DMS114 treated with DMSO at 0.1 percent for 48 hours (cell line): ENCODE measurements at regions not wholly inside any gene's neighbourhood (a gene's known extent, or its start where the extent isn't known, plus 50 kb on each side); places are given as distances from the start of the nearest gene placed in this dataset.
"Not testable (repeated sequence)": the region's sequence is repeated elsewhere in the genome, so short reads cannot be mapped to it uniquely, and the experiment has no call there.

ENCODE experiments used
- DNase-seq: peaks from one replicate; lab custom pipeline; 2025; ENCODE audit not compliant: unreplicated experiment; lab: John Stamatoyannopoulos, UW

DNA sequence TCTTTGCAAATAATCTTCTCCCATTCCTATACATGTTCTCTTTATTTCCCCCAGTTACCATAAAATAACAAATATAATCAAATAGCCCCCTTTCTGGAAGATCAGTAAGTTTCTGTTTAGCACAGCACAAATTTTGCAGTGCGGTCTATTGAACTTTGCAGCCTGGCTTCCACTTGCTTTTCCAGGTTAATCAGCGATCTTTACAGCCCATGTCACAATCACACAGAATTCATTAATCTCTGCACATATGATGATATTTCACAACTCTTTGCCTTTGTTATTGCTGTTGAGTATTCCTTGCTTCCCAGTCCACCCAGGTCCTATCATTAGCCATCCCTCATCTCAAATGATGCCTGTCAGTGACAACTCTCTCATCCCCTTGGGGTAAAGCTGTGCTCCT, 2358.0 kb downstream of the PCDH7 start:
- no peak for DNase-seq

DNA sequence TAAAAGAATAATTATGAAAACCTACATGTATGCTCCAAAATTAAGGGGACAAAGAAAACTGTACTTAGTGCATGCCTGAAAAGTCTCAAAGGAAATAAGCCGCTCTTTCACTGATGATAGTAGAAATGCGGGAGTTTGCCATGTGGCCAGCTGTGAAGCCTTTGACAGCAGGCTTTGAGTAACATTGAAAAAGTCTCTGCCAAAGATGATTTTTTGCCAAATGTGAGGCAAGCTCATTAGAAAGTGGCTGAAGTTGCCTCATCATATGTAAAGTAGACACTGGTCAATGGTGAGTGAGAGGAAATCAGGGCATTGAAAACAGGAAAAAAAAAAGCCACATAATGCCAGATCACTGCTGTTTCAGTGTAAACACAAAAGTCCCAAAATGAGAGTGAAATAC, 2360.1 kb downstream of the PCDH7 start:
- DNase-seq = no peak

DNA sequence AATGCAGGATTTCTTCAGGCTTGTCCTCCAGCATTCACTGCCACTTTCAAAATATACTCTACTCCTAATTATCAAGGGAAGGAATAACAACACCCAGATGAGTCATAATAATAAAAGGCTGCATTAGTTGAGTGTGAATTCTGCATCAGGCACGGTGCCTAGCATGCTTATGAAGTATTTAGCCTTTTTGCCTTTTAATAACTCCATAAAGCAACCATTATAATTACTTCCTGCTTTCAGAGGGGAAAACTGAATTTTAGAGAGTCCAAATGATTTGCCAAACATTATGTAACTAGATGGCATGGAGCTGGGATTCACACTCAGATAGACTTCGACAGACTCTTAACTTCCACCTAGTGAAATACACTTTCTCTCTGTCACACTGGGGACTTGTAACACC, 2365.5 kb downstream of the PCDH7 start:
- no peak for DNase-seq

DNA sequence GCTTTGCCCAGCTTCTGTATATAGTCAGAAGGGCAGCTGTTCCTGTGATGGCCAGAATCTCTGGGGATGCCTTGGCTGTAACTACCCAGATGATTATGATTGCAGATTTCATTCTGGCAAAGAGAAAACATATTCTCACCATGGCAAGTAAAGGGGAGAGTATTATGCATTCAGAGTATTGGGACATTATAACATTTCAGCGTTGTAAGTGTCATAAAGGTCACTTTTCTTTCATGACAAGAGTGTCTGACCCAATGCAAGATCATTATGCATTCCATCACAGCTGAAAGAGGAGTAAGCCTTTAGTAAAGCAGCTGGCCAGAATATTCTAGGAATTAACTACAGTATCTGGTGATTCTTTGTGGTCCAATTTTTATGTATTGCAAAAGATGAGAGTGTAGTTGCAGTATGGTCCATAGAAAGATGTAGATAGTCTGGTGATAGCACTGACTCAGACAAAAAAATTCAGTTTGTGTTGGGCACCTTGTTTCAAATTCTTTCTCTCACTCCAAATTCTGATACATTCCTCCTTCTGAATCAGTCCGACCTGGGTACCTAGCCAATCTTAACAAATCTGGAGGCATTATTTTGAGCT, 2366.3 kb downstream of the PCDH7 start:
- DNase-seq = no peak

DNA sequence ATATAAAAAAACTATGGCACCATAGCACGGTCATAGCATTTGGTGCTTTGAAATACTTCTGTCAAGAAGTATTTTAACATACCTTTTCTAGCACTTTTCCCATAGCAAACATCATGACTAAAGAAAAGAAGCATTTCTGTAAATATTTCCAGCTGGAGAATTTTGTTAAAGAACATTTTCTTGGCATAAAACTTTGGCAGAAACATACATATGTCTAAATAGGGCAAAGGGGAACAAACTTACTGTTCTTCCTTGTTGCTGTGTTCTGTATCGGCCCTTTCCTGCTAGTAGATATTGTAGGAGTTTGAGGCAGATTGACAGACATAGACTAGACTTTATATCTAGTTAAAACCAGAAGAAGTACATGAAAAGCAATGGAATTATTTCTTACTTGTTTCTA, 2368.5 kb downstream of the PCDH7 start:
- no peak for DNase-seq

DNA sequence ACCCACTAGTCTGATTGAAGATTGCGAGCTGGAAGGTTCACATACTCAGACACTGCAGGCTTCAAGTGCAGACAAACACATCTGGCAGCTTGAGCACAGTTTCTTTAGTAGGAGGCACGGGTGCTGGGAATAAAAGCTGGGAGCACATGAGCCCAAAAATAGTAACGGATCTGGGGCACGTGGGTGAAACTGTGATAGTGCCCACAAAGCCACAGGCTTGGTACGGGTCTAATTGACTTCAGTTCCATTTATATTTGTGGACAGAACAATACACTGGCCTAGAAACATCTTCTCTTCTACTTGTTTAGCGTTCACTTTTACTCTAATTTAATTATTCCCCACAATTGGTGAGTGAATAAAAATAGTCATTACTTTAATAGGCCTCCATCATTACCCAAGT, 2370.7 kb downstream of the PCDH7 start:
- DNase-seq = no peak

DNA sequence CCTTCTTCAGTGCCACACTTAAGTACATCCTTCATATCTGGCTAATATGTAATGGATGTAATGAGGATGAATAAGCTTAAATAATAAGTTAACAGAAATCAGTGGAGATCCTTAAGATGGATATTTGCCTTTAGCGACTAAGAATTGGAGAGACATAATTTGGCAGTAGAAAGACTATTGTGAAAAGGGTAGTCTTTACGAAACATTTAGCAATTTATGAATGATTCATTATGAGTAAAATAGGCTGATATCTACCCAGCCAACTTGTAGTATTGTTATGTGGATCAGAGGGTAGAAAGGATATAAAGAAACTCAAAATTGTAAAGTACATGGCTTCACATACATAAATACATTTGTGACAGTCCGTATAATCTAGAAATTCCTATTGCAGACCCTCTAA, 2371.8 kb downstream of the PCDH7 start:
- no peak for DNase-seq

DNA sequence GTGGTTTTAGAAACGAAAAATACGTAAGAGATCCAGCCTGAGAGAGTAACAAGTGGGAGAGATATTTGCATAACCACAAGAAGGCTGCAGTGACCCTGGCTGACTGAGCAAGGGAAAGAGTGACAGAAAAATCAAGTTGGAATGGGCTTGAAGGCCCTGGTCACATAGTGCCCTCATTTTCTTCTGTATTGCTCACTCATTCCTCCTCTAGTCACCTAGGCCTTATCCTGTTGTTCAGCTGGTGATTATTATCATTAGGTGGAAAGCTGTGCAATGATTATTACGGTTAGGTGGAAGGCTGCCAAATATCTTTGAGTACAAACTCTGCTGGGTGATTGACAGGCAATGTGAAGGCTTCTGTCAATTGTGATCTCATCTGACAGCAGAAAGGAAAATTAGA, 2384.1 kb downstream of the PCDH7 start:
- no peak for DNase-seq

DNA sequence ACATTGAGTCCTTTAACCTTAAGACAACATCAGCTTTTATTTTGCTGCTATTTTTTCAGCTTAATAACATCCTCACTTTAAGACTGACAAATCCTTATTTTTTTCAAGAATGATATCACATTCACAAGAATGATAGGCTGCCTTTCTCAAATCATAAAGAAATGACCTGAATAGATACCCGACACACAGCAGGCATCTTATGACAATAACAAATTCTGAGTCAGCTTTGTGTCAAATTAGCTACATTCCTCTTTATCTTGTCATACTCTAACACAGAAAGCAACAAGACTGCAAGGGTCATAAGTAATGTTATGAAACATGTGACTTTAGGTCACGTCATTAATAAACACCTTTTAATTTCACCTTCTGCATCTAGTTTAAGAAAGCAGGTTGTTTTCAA, 2387.6 kb downstream of the PCDH7 start:
- no peak for DNase-seq

DNA sequence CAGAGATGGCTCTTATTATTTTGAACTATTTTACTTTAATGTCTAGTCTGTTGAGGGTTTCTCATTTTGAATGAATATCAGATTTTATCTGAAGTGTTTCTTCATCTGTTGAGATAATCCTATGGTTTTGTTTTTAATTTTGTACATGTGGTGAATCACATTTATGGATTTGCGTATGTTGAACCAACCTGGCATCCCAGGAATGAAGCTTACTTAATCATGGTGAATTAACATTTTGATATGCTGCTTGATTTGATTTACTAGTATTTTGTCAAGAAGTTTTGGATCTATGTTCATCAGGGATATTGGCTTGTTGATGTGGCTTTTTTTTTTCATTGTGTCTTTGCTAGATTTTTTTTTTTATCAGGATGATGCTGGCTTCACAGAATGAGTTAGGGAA, 2390.9 kb downstream of the PCDH7 start:
- no peak for DNase-seq

DNA sequence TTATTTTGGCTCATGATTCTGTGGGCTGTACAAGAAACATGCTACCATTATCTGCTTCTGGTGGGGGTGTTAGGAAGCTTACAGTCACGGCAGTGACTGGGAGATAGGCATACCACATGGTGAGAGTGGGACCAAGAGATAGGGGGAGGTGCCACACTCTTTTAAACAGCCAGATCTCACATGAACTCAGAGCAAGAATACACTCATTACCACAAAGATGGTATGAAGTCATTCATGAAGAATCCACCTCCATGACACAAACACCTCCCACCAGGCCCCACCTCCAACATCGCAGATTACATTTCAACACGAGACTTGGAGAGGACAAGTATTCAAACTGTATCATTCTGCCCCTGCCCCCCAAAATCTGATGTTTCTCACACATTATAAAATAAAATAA, 2396.7 kb downstream of the PCDH7 start:
- DNase-seq = no peak

DNA sequence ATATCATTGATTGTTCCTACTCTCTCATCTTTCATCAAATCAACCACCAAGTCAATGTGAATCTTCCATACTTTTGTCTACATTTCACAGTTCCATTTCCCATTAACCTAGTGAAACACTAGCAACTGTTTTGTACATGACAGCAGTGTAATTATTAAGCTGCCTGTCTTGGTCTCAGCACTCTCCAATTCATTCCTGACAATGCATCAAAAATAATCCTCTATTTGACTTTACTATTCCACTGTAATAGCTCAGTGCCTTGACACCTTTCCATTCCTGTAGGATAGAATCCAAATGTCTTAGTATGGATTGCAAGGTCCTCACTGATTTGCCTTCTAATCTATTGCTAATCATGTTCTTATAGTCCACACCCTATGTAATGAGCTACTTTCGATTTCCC, 2405.8 kb downstream of the PCDH7 start:
- no peak for DNase-seq

DNA sequence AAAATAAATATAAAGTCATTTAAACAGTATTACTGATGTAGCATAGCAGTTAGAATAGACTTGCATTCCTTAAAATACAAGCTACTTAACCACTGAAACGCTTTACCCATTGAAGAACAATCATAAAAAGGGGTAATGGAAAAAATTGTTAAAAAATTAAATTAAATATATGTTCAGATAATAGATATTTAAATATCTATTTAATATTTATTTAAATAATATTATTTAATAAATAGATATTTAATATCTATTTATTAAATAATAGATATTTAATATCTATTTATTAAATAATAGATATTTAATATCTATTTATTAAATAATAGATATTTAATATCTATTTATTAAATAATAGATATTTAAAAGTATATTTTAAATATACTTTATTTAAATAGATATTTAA, 2410.5 kb downstream of the PCDH7 start:
- not testable (repeated sequence) for DNase-seq

DNA sequence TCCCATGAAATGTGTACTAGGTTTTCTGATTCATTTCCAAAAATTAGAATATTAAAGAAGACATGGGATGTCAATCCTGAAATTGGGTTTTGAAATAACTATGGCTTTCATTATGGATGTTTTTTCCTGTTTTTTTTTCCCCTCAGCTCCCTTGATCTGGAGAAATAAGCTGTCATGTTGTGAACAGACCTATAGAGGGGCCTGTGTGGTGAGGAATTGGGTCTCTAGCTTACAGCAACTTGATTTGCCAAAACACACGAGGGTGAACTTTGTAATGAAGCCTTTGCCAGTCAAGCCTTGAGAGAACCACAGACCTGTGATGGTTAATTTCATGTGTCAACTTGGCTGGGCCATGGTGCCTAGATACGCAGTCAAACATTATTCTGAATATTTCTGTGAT, 2413.6 kb downstream of the PCDH7 start:
- DNase-seq = no peak

DNA sequence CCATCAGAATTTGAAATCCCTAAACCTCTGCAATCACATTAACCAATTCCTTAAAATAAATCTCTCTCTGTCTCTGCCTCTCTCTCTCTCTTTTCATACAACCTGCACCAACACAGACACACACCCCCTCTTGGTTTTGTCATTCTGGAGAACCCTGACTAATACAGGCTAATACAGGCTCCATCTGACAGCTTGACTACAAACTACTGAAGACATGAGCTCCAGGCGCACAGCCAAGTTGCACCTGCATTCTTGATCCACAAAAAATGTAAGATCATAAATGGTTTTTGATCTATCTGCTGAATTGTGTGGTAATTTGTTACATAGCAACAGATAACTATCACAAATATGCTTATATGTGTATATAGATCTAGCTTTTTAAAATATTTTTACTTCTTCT, 2414.2 kb downstream of the PCDH7 start:
- DNase-seq = no peak

DNA sequence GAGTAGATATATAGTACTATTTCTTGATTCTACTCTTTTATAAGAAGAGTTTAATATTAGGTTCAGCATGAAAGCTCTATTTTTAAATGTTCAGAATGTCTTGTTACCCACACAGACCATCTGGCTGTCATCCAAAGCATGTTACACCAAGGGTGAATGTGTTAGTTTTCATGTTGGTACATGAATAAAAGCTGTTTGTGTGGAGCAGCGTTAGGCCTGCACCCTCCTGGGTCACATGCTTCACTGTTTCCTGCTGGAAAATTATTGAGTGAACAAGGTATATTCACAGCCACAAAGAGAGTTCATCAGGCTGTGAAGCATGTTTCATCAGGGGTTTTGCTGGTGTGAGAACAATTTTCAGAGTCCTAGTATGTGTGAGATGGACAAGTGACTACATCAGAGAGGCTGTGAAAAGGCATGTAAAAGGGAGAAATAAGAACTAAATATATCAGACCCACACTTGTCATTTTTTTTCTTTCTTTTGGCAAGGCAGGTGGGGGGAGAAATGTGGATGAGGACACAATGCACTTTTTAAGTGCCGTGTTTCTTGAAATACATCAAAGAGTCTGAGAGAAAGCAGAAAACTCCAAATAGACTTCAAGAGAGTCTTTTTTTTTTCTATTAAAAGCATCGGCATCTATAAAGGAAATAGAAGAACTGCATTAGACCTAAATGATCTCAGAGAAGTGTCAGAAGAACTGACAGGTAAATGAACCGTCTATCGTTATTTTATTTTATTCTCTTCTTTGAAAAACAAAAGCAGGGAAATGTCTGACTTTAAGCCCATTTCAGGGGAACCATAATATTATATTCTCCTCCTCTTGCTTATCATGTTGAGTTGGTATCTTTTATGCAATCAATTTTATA, 2429.7 kb downstream of the PCDH7 start:
- no peak for DNase-seq

DNA sequence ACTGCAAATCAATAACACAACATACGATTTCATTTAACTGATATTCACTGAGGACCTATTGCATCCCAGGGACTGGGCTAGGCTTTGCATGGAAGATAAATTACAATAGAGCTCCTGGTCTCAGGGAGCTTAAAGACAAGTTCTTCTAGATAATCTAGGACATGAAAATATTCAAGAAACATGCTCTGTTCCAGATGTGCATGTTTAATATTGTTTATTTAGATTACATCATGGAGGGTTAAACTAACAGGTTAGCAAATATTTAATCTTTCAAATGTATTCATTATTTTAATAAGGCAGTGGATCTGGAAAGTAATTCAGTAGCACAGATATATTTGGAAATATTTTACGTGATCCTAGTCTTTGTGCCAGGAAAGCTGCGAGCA, 2430.3 kb downstream of the PCDH7 start:
- no peak for DNase-seq

DNA sequence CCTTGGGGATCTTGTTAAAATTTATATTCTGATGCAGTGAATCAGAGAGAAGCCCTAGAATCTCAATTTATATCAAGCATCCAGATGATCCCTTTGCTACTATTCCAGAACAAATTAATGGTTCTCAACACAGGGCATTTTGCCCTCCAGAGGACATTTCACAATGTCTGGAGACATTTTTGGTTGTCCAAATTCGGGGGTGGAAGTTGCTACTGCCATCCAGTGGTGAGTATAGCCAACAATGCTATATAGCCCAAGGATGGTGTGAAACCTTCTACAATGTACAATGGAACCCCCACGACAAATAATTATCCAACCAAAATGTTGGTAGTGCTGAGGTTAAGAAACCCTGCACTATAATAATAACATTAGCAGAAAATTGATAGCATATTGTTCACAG, 2440.0 kb downstream of the PCDH7 start:
- DNase-seq = no peak

DNA sequence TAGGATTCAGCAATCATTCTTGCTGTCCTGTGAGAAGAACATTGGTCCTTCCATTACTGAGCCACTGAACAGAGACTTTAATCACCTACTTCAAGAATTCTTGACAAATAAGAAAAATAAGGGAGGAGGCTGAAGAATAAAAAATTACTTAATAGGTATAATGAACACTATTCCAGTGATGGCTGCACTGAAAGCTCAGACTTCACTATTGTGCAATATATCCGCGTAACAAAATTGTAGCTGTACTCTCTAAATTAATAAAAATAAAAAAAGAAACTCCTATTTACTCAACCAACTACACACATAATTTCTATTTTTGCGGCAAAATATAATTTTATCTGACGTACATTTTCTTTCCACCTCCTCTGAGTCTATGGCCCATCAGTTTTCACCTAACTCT, 2441.0 kb downstream of the PCDH7 start:
- no peak for DNase-seq

DNA sequence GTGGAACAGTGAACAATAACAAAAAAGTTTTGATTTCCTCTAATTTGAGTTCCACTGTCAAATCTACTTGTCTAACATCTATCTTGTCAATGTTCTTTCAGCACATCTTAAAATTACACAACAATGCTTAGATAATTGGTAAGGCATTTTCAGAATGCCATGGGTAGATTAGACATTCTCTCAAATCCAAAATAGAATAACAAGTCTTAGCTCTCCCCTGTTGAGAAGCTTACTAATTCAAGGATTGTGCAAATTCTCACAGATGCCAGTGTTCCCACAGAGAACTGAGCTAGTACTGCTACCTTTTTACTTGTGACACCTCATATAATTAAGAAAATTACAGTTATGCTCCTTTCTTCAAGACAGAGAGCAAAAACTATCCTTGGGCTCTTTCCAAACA, 2442.0 kb downstream of the PCDH7 start:
- no peak for DNase-seq

DNA sequence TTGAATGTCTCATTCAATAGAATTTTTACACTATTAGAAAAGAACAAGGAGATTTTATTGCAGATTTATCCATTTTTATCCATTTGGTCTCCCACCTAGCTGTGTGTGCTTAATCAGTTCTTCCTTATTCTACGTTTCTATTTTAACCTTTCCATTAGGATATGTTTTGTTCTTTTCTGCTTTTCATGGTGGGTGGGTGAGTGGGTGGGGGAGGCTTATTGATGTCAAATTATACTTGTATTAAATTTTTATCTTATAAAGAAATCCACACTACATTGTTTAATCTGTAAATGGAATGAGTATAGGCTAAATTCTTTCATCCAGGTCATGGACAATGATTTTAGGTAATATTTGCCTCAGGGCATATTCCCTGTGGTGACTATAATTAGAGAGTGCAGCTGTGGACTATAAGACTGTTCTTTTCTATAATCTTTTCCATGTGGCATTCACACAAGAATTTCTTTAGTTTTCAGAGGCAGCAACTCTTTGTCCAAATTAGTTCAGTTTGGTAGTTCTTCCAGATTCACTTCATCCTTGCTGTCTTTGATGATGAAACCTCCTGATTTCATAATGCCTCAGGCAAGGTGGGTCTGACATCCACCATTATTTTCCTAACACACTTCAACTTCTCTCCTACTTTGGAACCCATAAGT, 2451.8 kb downstream of the PCDH7 start:
- DNase-seq = no peak

DNA sequence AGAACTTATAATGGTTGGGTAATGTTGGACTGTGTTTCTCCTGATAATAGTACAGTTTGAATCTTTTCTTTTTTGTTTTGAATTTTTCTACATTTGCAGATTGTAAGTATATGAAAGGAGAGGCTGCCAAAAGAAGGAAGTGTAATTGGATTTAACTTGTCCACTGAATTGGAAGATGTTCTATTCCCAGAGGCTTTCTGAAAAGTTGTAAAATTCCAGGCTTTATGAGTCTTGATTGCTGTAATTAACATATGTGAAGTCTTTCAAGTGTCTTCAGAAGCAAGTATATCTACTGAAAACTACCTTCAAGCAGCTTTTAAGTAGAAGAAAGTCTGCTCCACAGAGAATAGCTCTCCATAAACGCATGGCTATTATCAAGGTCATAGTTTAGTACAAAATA, 2456.4 kb downstream of the PCDH7 start:
- no peak for DNase-seq
